ENCODE measurements at regions not wholly inside any gene's neighbourhood (a gene's known extent, or its start where the extent isn't known, plus 50 kb on each side); places are given as distances from the start of the nearest gene placed in this dataset.

- no peak for TF ChIP-seq CTCF (IDR thresholded peaks at IDR 0.05; ENCODE audit: control insufficient read depth, insufficient read depth, low read depth, low read length, missing control alignments)
- DNase-seq (ENCODE audit: low read depth) = no peak
- no peak overlapping the region for H3K4me3 ChIP-seq (ENCODE audit: control insufficient read depth, low read depth, low read length)
Measured at GRCh38 chr3:110389005-110389404, 682.6 kb upstream of the NECTIN3 start.

- DNase-seq (ENCODE audit: low read depth) = no peak
- H3K4me3 ChIP-seq (ENCODE audit: control insufficient read depth, low read depth, low read length) = no peak overlapping the region
- TF ChIP-seq CTCF (IDR thresholded peaks at IDR 0.05; ENCODE audit: control insufficient read depth, insufficient read depth, low read depth, low read length, missing control alignments) = no peak
Measured at GRCh38 chr3:110390372-110390771, 681.2 kb upstream of the NECTIN3 start.

- DNase-seq (ENCODE audit: low read depth) = no peak
- no peak overlapping the region for H3K4me3 ChIP-seq (ENCODE audit: control insufficient read depth, low read depth, low read length)
- TF ChIP-seq CTCF (IDR thresholded peaks at IDR 0.05; ENCODE audit: control insufficient read depth, insufficient read depth, low read depth, low read length, missing control alignments) = no peak
Measured at GRCh38 chr3:110391042-110391441, 680.6 kb upstream of the NECTIN3 start.

- H3K4me3 ChIP-seq (ENCODE audit: control insufficient read depth, low read depth, low read length) = no peak overlapping the region
- DNase-seq (ENCODE audit: low read depth) = no peak
- no peak for TF ChIP-seq CTCF (IDR thresholded peaks at IDR 0.05; ENCODE audit: control insufficient read depth, insufficient read depth, low read depth, low read length, missing control alignments)
Measured at GRCh38 chr3:110391640-110392395, 679.8 kb upstream of the NECTIN3 start.

- TF ChIP-seq CTCF (IDR thresholded peaks at IDR 0.05; ENCODE audit: control insufficient read depth, insufficient read depth, low read depth, low read length, missing control alignments) = no peak
- no peak for DNase-seq (ENCODE audit: low read depth)
- H3K4me3 ChIP-seq (ENCODE audit: control insufficient read depth, low read depth, low read length) = no peak overlapping the region
Measured at GRCh38 chr3:110393941-110394340, 677.7 kb upstream of the NECTIN3 start.

- no peak overlapping the region for H3K4me3 ChIP-seq (ENCODE audit: control insufficient read depth, low read depth, low read length)
- TF ChIP-seq CTCF (IDR thresholded peaks at IDR 0.05; ENCODE audit: control insufficient read depth, insufficient read depth, low read depth, low read length, missing control alignments) = no peak
- no peak for DNase-seq (ENCODE audit: low read depth)
Measured at GRCh38 chr3:110397115-110397514, 674.5 kb upstream of the NECTIN3 start.
